ENCODE measurements at regions not wholly inside any gene's neighbourhood (a gene's known extent, or its start where the extent isn't known, plus 50 kb on each side); places are given as distances from the start of the nearest gene placed in this dataset.

GRCh38 chr10:2214805-2215204 is 477.5 kb upstream of the ADARB2 start:
- DNase-seq (ENCODE audit: low spot score): no peak
- Histone ChIP-seq H3K4me3 (ENCODE audit: low read depth, low read length, poor library complexity, severe bottlenecking) (no peak overlapping the region), H3K4me1 (ENCODE audit: insufficient read depth, low read length, poor library complexity, severe bottlenecking) (no peaks in the 10 kb centered on the region), H2AFZ (ENCODE audit: low read length) (no peak overlapping the region), H3K9me3 (ENCODE audit: low read length) (no peaks in the 10 kb centered on the region), H3K36me3 (ENCODE audit: insufficient read depth, low read length) (no peaks in the 10 kb centered on the region), H3K27ac (ENCODE audit: low read depth, low read length, poor library complexity, severe bottlenecking) (no peak overlapping the region), H4K20me1 (ENCODE audit: insufficient read depth, low read length) (no peaks in the 10 kb centered on the region), H3K79me2 (ENCODE audit: insufficient read depth, low read depth, low read length) (no peaks in the 10 kb centered on the region), H3K4me2 (ENCODE audit: low read length) (no peak overlapping the region), H3K9me2 (ENCODE audit: insufficient read depth, low read length) (no peaks in the 10 kb centered on the region)
- intact Hi-C loops (cut with micrococcal nuclease; ENCODE audit: unreplicated experiment): no loop called here
- TF ChIP-seq CTCF (conservative IDR thresholded peaks at IDR 0.05; ENCODE audit: low read length) (no peak), EZH2phosphoT487 (IDR thresholded peaks at IDR 0.05; ENCODE audit: borderline replicate concordance, low read depth, low read length) (no peak)
- no TSS peak for BruUV-seq (replicated peaks)
- ChIA-PET POLR2A (no interaction called here), CTCF (ENCODE audit: unreplicated experiment) (no interaction called here)

GRCh38 chr10:2214092-2214491 is 476.8 kb upstream of the ADARB2 start:
- ChIA-PET CTCF (ENCODE audit: unreplicated experiment) (no interaction called here), POLR2A (no interaction called here)
- no peaks in the 10 kb centered on the region for H3K36me3 ChIP-seq (ENCODE audit: insufficient read depth, low read length)
- H4K20me1 ChIP-seq (ENCODE audit: insufficient read depth, low read length): no peaks in the 10 kb centered on the region
- H3K4me1 ChIP-seq (ENCODE audit: insufficient read depth, low read length, poor library complexity, severe bottlenecking): no peaks in the 10 kb centered on the region
- intact Hi-C loops (cut with micrococcal nuclease; ENCODE audit: unreplicated experiment): no loop called here
- no peak overlapping the region for H3K27ac ChIP-seq (ENCODE audit: low read depth, low read length, poor library complexity, severe bottlenecking)
- H3K4me3 ChIP-seq (ENCODE audit: low read depth, low read length, poor library complexity, severe bottlenecking): no peak overlapping the region
- H3K79me2 ChIP-seq (ENCODE audit: insufficient read depth, low read depth, low read length): no peaks in the 10 kb centered on the region
- no peaks in the 10 kb centered on the region for H3K9me3 ChIP-seq (ENCODE audit: low read length)
- H3K4me2 ChIP-seq (ENCODE audit: low read length): no peak overlapping the region
- no peak for TF ChIP-seq EZH2phosphoT487 (IDR thresholded peaks at IDR 0.05; ENCODE audit: borderline replicate concordance, low read depth, low read length)
- no peak for TF ChIP-seq CTCF (conservative IDR thresholded peaks at IDR 0.05; ENCODE audit: low read length)
- no TSS peak for BruUV-seq (replicated peaks)
- H3K9me2 ChIP-seq (ENCODE audit: insufficient read depth, low read length): no peaks in the 10 kb centered on the region
- no peak for DNase-seq (ENCODE audit: low spot score)
- no peak overlapping the region for H2AFZ ChIP-seq (ENCODE audit: low read length)

GRCh38 chr10:2212244-2212834 is 475.0 kb upstream of the ADARB2 start:
- Histone ChIP-seq H3K36me3 (ENCODE audit: insufficient read depth, low read length) (no peaks in the 10 kb centered on the region), H3K4me1 (ENCODE audit: insufficient read depth, low read length, poor library complexity, severe bottlenecking) (no peaks in the 10 kb centered on the region), H4K20me1 (ENCODE audit: insufficient read depth, low read length) (no peaks in the 10 kb centered on the region), H3K4me3 (ENCODE audit: low read depth, low read length, poor library complexity, severe bottlenecking) (no peak overlapping the region), H3K9me3 (ENCODE audit: low read length) (no peaks in the 10 kb centered on the region), H2AFZ (ENCODE audit: low read length) (no peak overlapping the region), H3K4me2 (ENCODE audit: low read length) (no peak overlapping the region), H3K27ac (ENCODE audit: low read depth, low read length, poor library complexity, severe bottlenecking) (no peak overlapping the region), H3K79me2 (ENCODE audit: insufficient read depth, low read depth, low read length) (no peaks in the 10 kb centered on the region), H3K9me2 (ENCODE audit: insufficient read depth, low read length) (no peaks in the 10 kb centered on the region)
- no TSS peak for BruUV-seq (replicated peaks)
- no peak for DNase-seq (ENCODE audit: low spot score)
- CTCF ChIA-PET (ENCODE audit: unreplicated experiment): no interaction called here
- POLR2A ChIA-PET: interaction anchor here (0.6 to 0.7 kb wide), 2 partner anchors 11 to 1019 kb away, joined by 3 to 4 read pairs; no protein-coding TSS in a partner anchor
- TF ChIP-seq CTCF (conservative IDR thresholded peaks at IDR 0.05; ENCODE audit: low read length) (no peak), EZH2phosphoT487 (IDR thresholded peaks at IDR 0.05; ENCODE audit: borderline replicate concordance, low read depth, low read length) (no peak)
- intact Hi-C loops (cut with micrococcal nuclease; ENCODE audit: unreplicated experiment): no loop called here
